T-cell (primary cell): ENCODE measurements at regions not wholly inside any gene's neighbourhood (a gene's known extent, or its start where the extent isn't known, plus 50 kb on each side); places are given as distances from the start of the nearest gene placed in this dataset.

Experiments used
- ATAC-seq, 4 experiments: fragments of 200-7000 bp in 3 of 4; fragments of 150-1000 bp in 1 of 4; cut with Tn5 transposase; replicated peaks in 1 of 4; 1 replicate in 3 of 4; 2 replicates in 1 of 4; pipeline ENCODE4 v1.10.0; 2021; ENCODE audit warnings: moderate library complexity in 3 of 4, mild to moderate bottlenecking in 2 of 4, moderate number of reproducible peaks in 1 of 4
- CTCF ChIA-PET, 2 donors: fragments of 300-600 bp; sonication (Branson Sonifier 250); formaldehyde crosslinking; loops; one replicate each; lab custom pipeline; 2022; ENCODE audit warnings: antibody characterized with exemption in 2 of 2; lab: Charles Lee
- POLR2A ChIA-PET, 2 donors: fragments of 300-600 bp; sonication (Branson Sonifier 250); formaldehyde crosslinking; loops; one replicate each; lab custom pipeline; 2022; ENCODE audit warnings: antibody characterized with exemption in 2 of 2; lab: Charles Lee
- DNase-seq, 35 experiments: peaks; one replicate each; pipeline versions ENCODE4 v3.0.0 to v3.0.0-alpha.2; 2013 to 2023
- H3K27ac ChIP-seq: one replicate; pipeline ENCODE4 v1.5.1; 2013; ENCODE audit warnings: low read length
- H3K27me3 ChIP-seq, 2 experiments: replicated peaks in 1 of 2; 1 replicate in 1 of 2; 2 replicates in 1 of 2; pipeline versions ENCODE4 v1.6.1 to v1.7.0; 2013; ENCODE audit warnings: low read length in 1 of 2, mixed read lengths in 1 of 2; ENCODE audit not compliant: control insufficient read depth in 2 of 2, insufficient read depth in 2 of 2; ENCODE audit errors: extremely low read depth in 1 of 2
- H3K36me3 ChIP-seq, 2 donors: 1 replicate in 1 of 2; 2 replicates in 1 of 2; pipeline versions ENCODE4 v1.6.1 to v1.7.0; 2013; ENCODE audit warnings: low read length in 1 of 2; ENCODE audit not compliant: control insufficient read depth in 2 of 2, insufficient read depth in 1 of 2; ENCODE audit errors: extremely low read depth in 1 of 2
- H3K4me1 ChIP-seq, 2 experiments: 1 replicate in 1 of 2; 2 replicates in 1 of 2; pipeline versions ENCODE4 v1.6.1 to v1.7.0; 2013; ENCODE audit warnings: low read length in 2 of 2, mixed read lengths in 1 of 2; ENCODE audit not compliant: insufficient read depth in 2 of 2, control insufficient read depth in 1 of 2; ENCODE audit errors: extremely low read depth in 1 of 2
- H3K4me3 ChIP-seq, 2 donors: 1 replicate in 1 of 2; 2 replicates in 1 of 2; pipeline versions ENCODE4 v1.5.1 to v1.7.0; 2013; ENCODE audit warnings: mild to moderate bottlenecking in 2 of 2, low read length in 1 of 2, moderate library complexity in 1 of 2; ENCODE audit not compliant: control insufficient read depth in 1 of 2; ENCODE audit errors: extremely low read depth in 1 of 2
- H3K9me3 ChIP-seq: 2 replicates; pipeline ENCODE4 v1.7.0; 2013
- H3K27ac Mint-ChIP-seq, 2 donors: one replicate each; pipeline ENCODE4 v1.8.0; 2020 to 2021; ENCODE audit warnings: mild to moderate bottlenecking in 2 of 2, mixed read lengths in 2 of 2
- H3K27me3 Mint-ChIP-seq, 2 donors: one replicate each; pipeline ENCODE4 v1.8.0; 2021 to 2022; ENCODE audit warnings: mixed read lengths in 2 of 2
- H3K36me3 Mint-ChIP-seq: one replicate; pipeline ENCODE4 v1.8.0; 2021; ENCODE audit warnings: mixed read lengths
- H3K4me1 Mint-ChIP-seq, 3 donors: one replicate each; pipeline ENCODE4 v1.8.0; 2020 to 2022; ENCODE audit warnings: mixed read lengths in 3 of 3, mild to moderate bottlenecking in 1 of 3
- H3K4me3 Mint-ChIP-seq, 3 donors: one replicate each; pipeline ENCODE4 v1.8.0; 2020 to 2022; ENCODE audit warnings: mild to moderate bottlenecking in 3 of 3, mixed read lengths in 3 of 3, moderate library complexity in 3 of 3
- H3K9me3 Mint-ChIP-seq, 3 donors: one replicate each; pipeline ENCODE4 v1.8.0; 2020 to 2022; ENCODE audit warnings: mixed read lengths in 3 of 3
- WGBS: methylation state at CpG from one replicate; pipeline ENCODE4 v1.1.5; 2013; ENCODE audit warnings: missing lambda C conversion rate; ENCODE audit not compliant: insufficient coverage; 5-methylcytosine and 5-hydroxymethylcytosine counted together

GRCh38 chr5:22908586-22908985, 55.4 kb upstream of the CDH12 start:
- H3K27me3 ChIP-seq: no peaks in the 10 kb centered on the region
- no peaks in the 10 kb centered on the region for H3K4me1 ChIP-seq
- H3K9me3 ChIP-seq: no peaks in the 10 kb centered on the region
- POLR2A ChIA-PET: no interaction called here
- ATAC-seq (no peak), DNase-seq (no peak)
- Mint-ChIP-seq H3K9me3 (peaks cover under 1 to 9% (median 4%) of the 10 kb centered on the region in 3 donors), H3K27ac (no peak overlapping the region), H3K36me3 (no peaks in the 10 kb centered on the region), H3K27me3 (no peaks in the 10 kb centered on the region), H3K4me1 (no peaks in the 10 kb centered on the region), H3K4me3 (no peak overlapping the region)
- H3K4me3 ChIP-seq: no peak overlapping the region
- CTCF ChIA-PET: no interaction called here
- no peak overlapping the region for H3K27ac ChIP-seq
- H3K36me3 ChIP-seq: no peaks in the 10 kb centered on the region

- H3K4me3 Mint-ChIP-seq: no peak overlapping the region
Measured at GRCh38 chr5:22908129-22908528, 55.0 kb upstream of the CDH12 start.

More at GRCh38 chr5:22908129-22908528, 55.0 kb upstream of the CDH12 start:
- no peaks in the 10 kb centered on the region for H3K4me1 Mint-ChIP-seq
- ChIA-PET POLR2A (no interaction called here), CTCF (no interaction called here)
- H3K9me3 Mint-ChIP-seq: peaks cover 0 to 9% (median 4%) of the 10 kb centered on the region in 3 donors
- Histone ChIP-seq H3K36me3 (no peaks in the 10 kb centered on the region), H3K27ac (no peak overlapping the region), H3K9me3 (no peaks in the 10 kb centered on the region), H3K4me3 (no peak overlapping the region), H3K27me3 (no peaks in the 10 kb centered on the region), H3K4me1 (no peaks in the 10 kb centered on the region)
- DNase-seq (no peak), ATAC-seq (no peak)
- WGBS: no CpG with 5 or more reads among the region's 1 CpG
- no peaks in the 10 kb centered on the region for H3K27me3 Mint-ChIP-seq
- no peaks in the 10 kb centered on the region for H3K36me3 Mint-ChIP-seq
- no peak overlapping the region for H3K27ac Mint-ChIP-seq
